Fibroblast of villous mesenchyme (primary cell): ENCODE measurements at regions not wholly inside any gene's neighbourhood (a gene's known extent, or its start where the extent isn't known, plus 50 kb on each side); places are given as distances from the start of the nearest gene placed in this dataset.

Experiments
- DNase-seq: peaks from one replicate; pipeline ENCODE4 v3.0.0-alpha.2; 2010; ENCODE audit warnings: low read depth
- H3K4me3 ChIP-seq: 2 replicates; pipeline ENCODE4 v1.5.1; 2011; ENCODE audit warnings: low read depth, mild to moderate bottlenecking, low read length
- TF ChIP-seq, protein P1 (sequence below): IDR thresholded peaks from 2 replicates; pipeline ENCODE4 v1.5.1; 2012; ENCODE audit warnings: low read depth, mild to moderate bottlenecking, low read length; ENCODE audit not compliant: insufficient read depth

GRCh38 chr10:20726381-20726780 is 170.7 kb downstream of the NEBL start:
- TF ChIP-seq, protein P1, sequence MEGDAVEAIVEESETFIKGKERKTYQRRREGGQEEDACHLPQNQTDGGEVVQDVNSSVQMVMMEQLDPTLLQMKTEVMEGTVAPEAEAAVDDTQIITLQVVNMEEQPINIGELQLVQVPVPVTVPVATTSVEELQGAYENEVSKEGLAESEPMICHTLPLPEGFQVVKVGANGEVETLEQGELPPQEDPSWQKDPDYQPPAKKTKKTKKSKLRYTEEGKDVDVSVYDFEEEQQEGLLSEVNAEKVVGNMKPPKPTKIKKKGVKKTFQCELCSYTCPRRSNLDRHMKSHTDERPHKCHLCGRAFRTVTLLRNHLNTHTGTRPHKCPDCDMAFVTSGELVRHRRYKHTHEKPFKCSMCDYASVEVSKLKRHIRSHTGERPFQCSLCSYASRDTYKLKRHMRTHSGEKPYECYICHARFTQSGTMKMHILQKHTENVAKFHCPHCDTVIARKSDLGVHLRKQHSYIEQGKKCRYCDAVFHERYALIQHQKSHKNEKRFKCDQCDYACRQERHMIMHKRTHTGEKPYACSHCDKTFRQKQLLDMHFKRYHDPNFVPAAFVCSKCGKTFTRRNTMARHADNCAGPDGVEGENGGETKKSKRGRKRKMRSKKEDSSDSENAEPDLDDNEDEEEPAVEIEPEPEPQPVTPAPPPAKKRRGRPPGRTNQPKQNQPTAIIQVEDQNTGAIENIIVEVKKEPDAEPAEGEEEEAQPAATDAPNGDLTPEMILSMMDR: no peak
- no peak overlapping the region for H3K4me3 ChIP-seq
- DNase-seq: no peak

- TF ChIP-seq, protein P1: no peak
- DNase-seq: no peak
- no peak overlapping the region for H3K4me3 ChIP-seq
Observed at GRCh38 chr10:20714979-20715378, 182.1 kb downstream of the NEBL start.

- no peak for DNase-seq
- H3K4me3 ChIP-seq: no peak overlapping the region
- TF ChIP-seq, protein P1: no peak
Observed at GRCh38 chr10:20714518-20714917, 182.6 kb downstream of the NEBL start.

DNA sequence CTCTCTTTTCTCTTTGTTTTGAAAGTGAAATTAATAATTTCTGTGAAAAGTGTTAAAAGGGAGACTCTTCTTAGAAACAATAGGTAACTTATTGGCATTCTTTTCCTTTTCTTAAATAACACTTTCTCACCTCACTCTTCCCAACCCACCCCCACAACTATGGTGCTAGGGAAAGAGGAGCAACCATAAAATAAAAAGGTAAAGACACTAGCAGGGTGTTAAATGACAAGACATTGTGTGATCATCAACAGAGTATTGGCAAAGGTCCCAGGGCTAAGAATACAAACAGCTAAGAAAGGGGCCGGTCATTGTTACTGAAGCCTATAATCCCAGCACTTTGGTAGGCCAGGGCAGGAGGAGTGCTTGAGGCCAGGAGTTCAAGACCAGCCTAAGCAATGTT is 183.7 kb downstream of the NEBL start:
- TF ChIP-seq, protein P1: no peak
- DNase-seq: no peak
- H3K4me3 ChIP-seq: no peak overlapping the region

DNA sequence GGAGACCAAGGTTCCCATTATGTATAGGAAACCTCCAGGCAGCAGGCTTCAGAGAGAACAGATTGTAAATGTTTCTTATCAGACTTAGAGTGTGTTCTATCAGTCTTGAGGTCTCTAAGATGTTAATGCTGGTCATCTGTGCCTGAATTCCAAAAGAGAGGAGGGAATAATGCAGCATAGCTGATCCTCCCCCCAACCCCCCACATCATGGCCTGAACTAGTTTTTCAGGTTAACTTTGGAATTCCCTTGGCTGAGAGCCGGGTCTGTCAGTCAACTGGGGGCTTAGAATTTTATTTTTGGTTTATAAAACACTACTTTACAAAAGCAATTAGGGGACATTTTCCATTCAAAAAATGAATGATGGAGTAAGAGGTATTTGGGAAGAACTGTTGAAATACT is 184.3 kb downstream of the NEBL start:
- TF ChIP-seq, protein P1: no peak
- no peak for DNase-seq
- H3K4me3 ChIP-seq: no peak overlapping the region

DNA sequence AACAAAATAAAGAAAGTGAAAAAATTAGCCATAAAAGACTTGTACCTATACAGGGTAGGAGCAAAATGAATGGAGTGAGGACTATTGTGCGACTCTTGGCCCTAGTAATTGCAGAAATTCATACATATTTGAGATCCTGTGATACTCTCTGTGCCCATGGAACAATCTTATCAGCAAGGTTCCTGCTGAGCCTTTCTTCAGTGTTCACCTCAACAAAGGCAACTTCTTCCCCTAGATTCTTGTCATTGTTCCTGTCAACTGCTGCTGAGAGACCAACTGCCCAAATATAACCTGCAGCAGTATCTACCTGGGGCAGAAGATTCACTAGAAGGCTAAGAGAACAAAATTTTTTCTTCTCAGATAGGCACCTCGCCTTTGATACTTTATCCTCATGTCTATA is 187.4 kb downstream of the NEBL start:
- TF ChIP-seq, protein P1: no peak
- DNase-seq: no peak
- no peak overlapping the region for H3K4me3 ChIP-seq

DNA sequence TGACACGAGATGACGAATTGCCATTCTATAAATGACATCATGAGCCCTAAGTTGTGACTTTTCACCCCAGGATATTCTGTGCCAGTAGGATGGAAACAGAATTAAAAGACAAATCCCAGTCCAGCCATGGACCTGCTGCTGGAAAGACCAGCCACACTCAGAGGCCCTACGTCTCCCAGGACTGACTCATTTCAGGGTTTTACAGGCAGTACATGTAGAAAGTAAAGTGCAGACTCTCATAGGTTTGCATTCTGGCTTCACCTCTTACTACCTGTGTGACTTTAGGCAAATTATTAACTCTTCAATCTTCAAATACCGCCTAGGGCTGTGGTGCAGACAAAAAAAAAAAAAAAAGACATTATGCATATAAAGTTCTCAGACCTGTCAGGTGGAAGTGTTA is 188.8 kb downstream of the NEBL start:
- TF ChIP-seq, protein P1: no peak
- H3K4me3 ChIP-seq: no peak overlapping the region
- DNase-seq: no peak
